Uterus (tissue), 2 donors: ENCODE measurements at regions not wholly inside any gene's neighbourhood (a gene's known extent, or its start where the extent isn't known, plus 50 kb on each side); places are given as distances from the start of the nearest gene placed in this dataset.

Experiments
- POLR2A ChIP-seq, 2 donors: fragments of 450-650 bp; IDR thresholded peaks; one replicate each; pipeline ENCODE4 v1.6.1; 2016; ENCODE audit warnings: antibody characterized with exemption in 2 of 2, mild to moderate bottlenecking in 1 of 2, moderate library complexity in 1 of 2
- TF ChIP-seq, protein P1 (sequence below), 4 experiments: fragments of 200-600 bp in 2 of 4; fragments of 450-650 bp in 2 of 4; sonication (generic) in 2 of 4; IDR thresholded peaks; one replicate each; pipeline ENCODE4 v1.5.1; 2016 to 2019; ENCODE audit warnings: antibody characterized with exemption in 4 of 4, mild to moderate bottlenecking in 2 of 4, moderate library complexity in 1 of 4

DNA sequence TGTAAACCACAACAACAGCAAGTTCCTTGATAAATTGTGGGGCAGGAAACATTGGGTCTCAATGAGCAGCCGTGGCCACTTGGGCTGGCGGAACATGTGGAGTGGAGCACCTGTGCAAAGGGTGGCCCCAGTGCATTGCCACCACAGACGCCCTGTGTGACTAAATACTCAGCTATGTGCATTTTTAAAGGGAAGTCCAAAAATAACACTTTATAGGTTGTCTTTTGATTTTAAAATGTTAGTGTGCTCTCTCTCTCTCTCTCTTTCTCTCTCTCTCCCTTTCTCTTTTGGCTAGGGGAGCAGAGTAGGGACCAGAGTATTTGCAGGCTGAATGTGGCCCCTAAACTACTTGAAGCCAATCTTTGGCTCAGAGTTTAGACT lies 236.3 kb downstream of the BCAS1 start:
- TF ChIP-seq, protein P1, sequence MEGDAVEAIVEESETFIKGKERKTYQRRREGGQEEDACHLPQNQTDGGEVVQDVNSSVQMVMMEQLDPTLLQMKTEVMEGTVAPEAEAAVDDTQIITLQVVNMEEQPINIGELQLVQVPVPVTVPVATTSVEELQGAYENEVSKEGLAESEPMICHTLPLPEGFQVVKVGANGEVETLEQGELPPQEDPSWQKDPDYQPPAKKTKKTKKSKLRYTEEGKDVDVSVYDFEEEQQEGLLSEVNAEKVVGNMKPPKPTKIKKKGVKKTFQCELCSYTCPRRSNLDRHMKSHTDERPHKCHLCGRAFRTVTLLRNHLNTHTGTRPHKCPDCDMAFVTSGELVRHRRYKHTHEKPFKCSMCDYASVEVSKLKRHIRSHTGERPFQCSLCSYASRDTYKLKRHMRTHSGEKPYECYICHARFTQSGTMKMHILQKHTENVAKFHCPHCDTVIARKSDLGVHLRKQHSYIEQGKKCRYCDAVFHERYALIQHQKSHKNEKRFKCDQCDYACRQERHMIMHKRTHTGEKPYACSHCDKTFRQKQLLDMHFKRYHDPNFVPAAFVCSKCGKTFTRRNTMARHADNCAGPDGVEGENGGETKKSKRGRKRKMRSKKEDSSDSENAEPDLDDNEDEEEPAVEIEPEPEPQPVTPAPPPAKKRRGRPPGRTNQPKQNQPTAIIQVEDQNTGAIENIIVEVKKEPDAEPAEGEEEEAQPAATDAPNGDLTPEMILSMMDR (IDR thresholded peaks at IDR 0.05): no peak
- no peak for TF ChIP-seq POLR2A (IDR thresholded peaks at IDR 0.05)
